Loucy (cell line): ENCODE measurements at regions not wholly inside any gene's neighbourhood (a gene's known extent, or its start where the extent isn't known, plus 50 kb on each side); places are given as distances from the start of the nearest gene placed in this dataset.

Source experiments
- CTCF ChIP-seq: fragments of 200-600 bp; sonication (generic); conservative IDR thresholded peaks from 2 replicates; pipeline ENCODE4 v1.5.1; 2014; ENCODE audit warnings: mild to moderate bottlenecking, antibody characterized with exemption, low read length
- EZH2phosphoT487 ChIP-seq: fragments of 200-600 bp; IDR thresholded peaks from 2 replicates; pipeline ENCODE4 v1.6.1; 2018; ENCODE audit warnings: antibody characterized with exemption, mild to moderate bottlenecking, moderate library complexity, borderline replicate concordance

- TF ChIP-seq EZH2phosphoT487 (no peak), CTCF (no peak)
Measured at GRCh38 chr1:235051521-235051920, 77.1 kb downstream of the TOMM20 start.
